Liver (tissue), 8 donors: ENCODE measurements at regions not wholly inside any gene's neighbourhood (a gene's known extent, or its start where the extent isn't known, plus 50 kb on each side); places are given as distances from the start of the nearest gene placed in this dataset.

Source experiments
- DNase-seq: peaks from one replicate; pipeline ENCODE4 v3.0.0-alpha.2; 2017; ENCODE audit warnings: low spot score
- H3K27ac ChIP-seq, 2 donors: one replicate each; pipeline ENCODE4 v1.7.0; 2013; ENCODE audit warnings: inconsistent platforms in 2 of 2, low read length in 2 of 2, control low read depth in 1 of 2, low read depth in 1 of 2, mild to moderate bottlenecking in 1 of 2
- H3K27me3 ChIP-seq, 4 donors: one replicate each; pipeline versions ENCODE4 v1.6.1 to v1.7.0; 2013; ENCODE audit warnings: low read length in 3 of 4, inconsistent platforms in 1 of 4, mild to moderate bottlenecking in 1 of 4, moderate library complexity in 1 of 4; ENCODE audit not compliant: control insufficient read depth in 4 of 4, insufficient read depth in 4 of 4
- H3K36me3 ChIP-seq, 4 donors: one replicate each; pipeline versions ENCODE4 v1.6.1 to v1.7.0; 2013; ENCODE audit warnings: low read length in 3 of 4, mild to moderate bottlenecking in 3 of 4, low read depth in 1 of 4, moderate library complexity in 1 of 4; ENCODE audit not compliant: control insufficient read depth in 4 of 4, insufficient read depth in 3 of 4
- H3K4me1 ChIP-seq, 4 donors: one replicate each; pipeline versions ENCODE4 v1.6.1 to v1.7.0; 2013; ENCODE audit warnings: low read length in 3 of 4, mild to moderate bottlenecking in 3 of 4, moderate library complexity in 1 of 4; ENCODE audit not compliant: control insufficient read depth in 4 of 4, insufficient read depth in 4 of 4
- H3K4me3 ChIP-seq, 3 donors: one replicate each; pipeline versions ENCODE4 v1.6.1 to v1.7.0; 2013; ENCODE audit warnings: low read length in 3 of 3, control low read depth in 1 of 3, low read depth in 1 of 3, mild to moderate bottlenecking in 1 of 3
- H3K9ac ChIP-seq, 2 donors: one replicate each; pipeline ENCODE4 v1.7.0; 2013; ENCODE audit warnings: low read length in 2 of 2, mild to moderate bottlenecking in 2 of 2, moderate library complexity in 2 of 2, control low read depth in 1 of 2, low read depth in 1 of 2
- H3K9me3 ChIP-seq, 4 donors: one replicate each; pipeline versions ENCODE4 v1.6.1 to v1.7.0; 2013; ENCODE audit warnings: low read length in 3 of 4; ENCODE audit not compliant: control insufficient read depth in 4 of 4
- CTCF ChIP-seq: fragments of 150-350 bp; IDR thresholded peaks from 2 replicates; pipeline ENCODE4 v1.5.1; 2017; ENCODE audit warnings: improper control_type of control experiment, low read depth, low read length; ENCODE audit not compliant: missing input control
- EGR1 ChIP-seq, 2 donors: IDR thresholded peaks; 2 replicates each; pipeline ENCODE4 v1.6.1; 2016 to 2018; ENCODE audit warnings: antibody characterized with exemption in 2 of 2, low read depth in 2 of 2
- FOXA1 ChIP-seq: IDR thresholded peaks from 2 replicates; pipeline ENCODE4 v1.6.1; 2016; ENCODE audit warnings: antibody characterized with exemption
- FOXA2 ChIP-seq: IDR thresholded peaks from 2 replicates; pipeline ENCODE4 v1.6.1; 2016; ENCODE audit warnings: antibody characterized with exemption
- GABPA ChIP-seq, 2 donors: IDR thresholded peaks in 1 of 2; conservative IDR thresholded peaks in 1 of 2; 2 replicates each; pipeline ENCODE4 v1.6.1; 2016; ENCODE audit warnings: antibody characterized with exemption in 2 of 2, mild to moderate bottlenecking in 1 of 2, moderate library complexity in 1 of 2
- JUND ChIP-seq, 2 donors: IDR thresholded peaks; 2 replicates each; pipeline ENCODE4 v1.6.1; 2016; ENCODE audit warnings: antibody characterized with exemption in 2 of 2
- MAX ChIP-seq: IDR thresholded peaks from 2 replicates; pipeline ENCODE4 v1.6.1; 2016; ENCODE audit warnings: antibody characterized with exemption
- NR2F2 ChIP-seq: IDR thresholded peaks from 2 replicates; pipeline ENCODE4 v1.6.1; 2016; ENCODE audit warnings: antibody characterized with exemption
- REST ChIP-seq: IDR thresholded peaks from 2 replicates; pipeline ENCODE4 v1.6.1; 2016; ENCODE audit warnings: antibody characterized with exemption, mild to moderate bottlenecking
- RXRA ChIP-seq, 2 donors: IDR thresholded peaks; 2 replicates each; pipeline ENCODE4 v1.6.1; 2017 to 2018; ENCODE audit warnings: antibody characterized with exemption in 2 of 2, mild to moderate bottlenecking in 1 of 2
- TAF1 ChIP-seq: conservative IDR thresholded peaks from 2 replicates; pipeline ENCODE4 v1.6.1; 2016; ENCODE audit warnings: antibody characterized with exemption, mild to moderate bottlenecking
- YY1 ChIP-seq: IDR thresholded peaks from 2 replicates; pipeline ENCODE4 v1.6.1; 2016; ENCODE audit warnings: antibody characterized with exemption, mild to moderate bottlenecking
- WGBS: extraction: QIAGEN DNeasy Blood & Tissue Kit; methylation state at CpG from one replicate; pipeline ENCODE4 v1.1.7; 2013; 5-methylcytosine and 5-hydroxymethylcytosine counted together
- TF ChIP-seq, protein P1 (sequence below): IDR thresholded peaks from 2 replicates; pipeline ENCODE4 v1.6.1; 2016; ENCODE audit warnings: antibody characterized with exemption
- donor health status: healthy.
- donor health status: healthy.
- donor health status: healthy.
- donor health status: healthy.
- donor health status: healthy.

DNA sequence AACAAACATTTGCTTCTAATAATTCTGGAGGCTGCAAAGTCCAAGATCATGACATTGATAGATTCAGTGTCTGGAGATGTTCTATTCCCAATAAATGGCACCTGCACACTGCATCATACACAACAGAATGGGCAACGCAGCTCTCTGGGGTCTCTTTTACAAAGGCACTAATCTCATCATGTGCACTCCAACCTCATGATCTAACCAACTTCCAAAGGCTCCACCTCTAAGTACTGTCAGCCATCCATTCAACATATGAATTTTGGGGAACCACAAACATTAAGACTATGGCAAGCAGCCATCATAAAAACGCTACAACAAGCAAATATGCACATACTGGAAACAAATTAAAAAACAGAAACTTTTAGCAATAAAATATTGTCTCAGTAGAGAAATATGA lies 121.1 kb downstream of the CYLC2 start:
- H3K9ac ChIP-seq = no peak overlapping the region
- no peaks in the 10 kb centered on the region for H3K27me3 ChIP-seq
- no peak overlapping the region for H3K27ac ChIP-seq
- no peak for DNase-seq
- no peaks in the 10 kb centered on the region for H3K9me3 ChIP-seq
- 59% methylated on average over 2 of the region's 2 CpGs for WGBS
- H3K4me1 ChIP-seq = no peaks in the 10 kb centered on the region
- no peak overlapping the region for H3K4me3 ChIP-seq
- H3K36me3 ChIP-seq = no peaks in the 10 kb centered on the region
- TF ChIP-seq YY1 = no peak
- no peak for TF ChIP-seq REST
- TF ChIP-seq RXRA (IDR thresholded peaks at IDR 0.05) = no peak
- TF ChIP-seq FOXA1 = no peak
- TF ChIP-seq FOXA2 = no peak
- no peak for TF ChIP-seq TAF1
- no peak for TF ChIP-seq NR2F2
- no peak for TF ChIP-seq EGR1 (IDR thresholded peaks at IDR 0.05; ENCODE audit: low read depth in 2 of 2)
- TF ChIP-seq MAX = no peak
- TF ChIP-seq, protein P1, sequence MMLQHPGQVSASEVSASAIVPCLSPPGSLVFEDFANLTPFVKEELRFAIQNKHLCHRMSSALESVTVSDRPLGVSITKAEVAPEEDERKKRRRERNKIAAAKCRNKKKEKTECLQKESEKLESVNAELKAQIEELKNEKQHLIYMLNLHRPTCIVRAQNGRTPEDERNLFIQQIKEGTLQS = no peak
- TF ChIP-seq GABPA (IDR thresholded peaks at IDR 0.05 in 1 of 2, conservative IDR thresholded peaks at IDR 0.05 in 1 of 2) = no peak

GRCh38 chr9:103126494-103126893 lies 131.4 kb downstream of the CYLC2 start:
- Histone ChIP-seq H3K4me1 (no peaks in the 10 kb centered on the region), H3K9ac (no peak overlapping the region), H3K4me3 (no peak overlapping the region), H3K36me3 (no peaks in the 10 kb centered on the region), H3K27ac (no peak overlapping the region), H3K27me3 (peaks cover 0 to 2% (median 0%) of the 10 kb centered on the region in 4 donors), H3K9me3 (peaks cover 1 to 23% (median 7%) of the 10 kb centered on the region in 4 donors)
- 72% methylated on average over 2 of the region's 2 CpGs for WGBS
- TF ChIP-seq CTCF = no peak
- TF ChIP-seq NR2F2 = no peak
- no peak for TF ChIP-seq REST
- TF ChIP-seq FOXA2 = no peak
- TF ChIP-seq JUND (IDR thresholded peaks at IDR 0.05) = no peak
- no peak for DNase-seq
